IMR-90 (cell line): ENCODE measurements at regions not wholly inside any gene's neighbourhood (a gene's known extent, or its start where the extent isn't known, plus 50 kb on each side); places are given as distances from the start of the nearest gene placed in this dataset.

Source experiments
- ATAC-seq: fragments of 200-7000 bp; cut with Tn5 transposase; 2 replicates; pipeline ENCODE4 v1.9.1; 2020; ENCODE audit warnings: low read depth, mild to moderate bottlenecking, moderate library complexity
- BruUV-seq: library from RNA; stranded (reverse); fragments of 400-500 nt; replicated peaks from 2 replicates; lab custom pipeline; 2021; lab: Mats Ljungman, UMichigan
- CTCF ChIA-PET: fragments of 300-600 bp; formaldehyde crosslinking; extraction: SDS; loops from one replicate; lab custom pipeline; 2021; ENCODE audit warnings: antibody characterized with exemption; lab: Yijun Ruan, JAX
- POLR2A ChIA-PET: fragments of 300-600 bp; sonication (Branson Sonifier 250); formaldehyde crosslinking; loops from one replicate; lab custom pipeline; 2022; ENCODE audit warnings: antibody characterized with exemption; ENCODE audit not compliant: unreplicated experiment; lab: Charles Lee
- DNase-seq: peaks from one replicate; pipeline ENCODE4 v3.0.0; 2013
- H2AFZ ChIP-seq: replicated peaks from 2 replicates; pipeline ENCODE3; 2013; ENCODE audit warnings: low read length, mild to moderate bottlenecking; ENCODE audit not compliant: poor library complexity
- H2AK5ac ChIP-seq: 2 replicates; pipeline ENCODE4 v1.6.1; 2013; ENCODE audit warnings: low read depth, low read length, inconsistent platforms
- H2AK9ac ChIP-seq: replicated peaks from 2 replicates; pipeline ENCODE3; 2013; ENCODE audit warnings: mild to moderate bottlenecking, low read depth, low read length, moderate library complexity; ENCODE audit not compliant: poor library complexity
- H2BK120ac ChIP-seq: 2 replicates; pipeline ENCODE4 v1.6.1; 2013; ENCODE audit warnings: low read depth, low read length, inconsistent platforms
- H2BK15ac ChIP-seq: 3 replicates; pipeline ENCODE4 v1.6.1; 2013; ENCODE audit warnings: low read depth, low read length, inconsistent platforms
- H2BK20ac ChIP-seq: 2 replicates; pipeline ENCODE4 v1.6.1; 2013; ENCODE audit warnings: low read depth, mild to moderate bottlenecking, inconsistent platforms, low read length, moderate library complexity
- H2BK5ac ChIP-seq: 2 replicates; pipeline ENCODE4 v1.6.1; 2013; ENCODE audit warnings: mild to moderate bottlenecking, low read depth, low read length, inconsistent platforms; ENCODE audit not compliant: poor library complexity, severe bottlenecking
- H3K14ac ChIP-seq: replicated peaks from 2 replicates; pipeline ENCODE4 v1.6.1; 2013; ENCODE audit warnings: low read depth, low read length, inconsistent platforms
- H3K18ac ChIP-seq: 2 replicates; pipeline ENCODE4 v1.6.1; 2013; ENCODE audit warnings: low read depth, low read length, control low read depth
- H3K23ac ChIP-seq: 2 replicates; pipeline ENCODE4 v1.6.1; 2013; ENCODE audit warnings: low read depth, low read length, inconsistent platforms
- H3K27ac ChIP-seq: 2 replicates; pipeline ENCODE4 v1.5.1; 2013; ENCODE audit warnings: mild to moderate bottlenecking, control low read depth, low read length; ENCODE audit not compliant: insufficient read depth
- H3K27me3 ChIP-seq: 2 replicates; pipeline ENCODE4 v1.6.1; 2013; ENCODE audit warnings: low read length; ENCODE audit not compliant: control insufficient read depth, insufficient read depth
- H3K36me3 ChIP-seq: 2 replicates; pipeline ENCODE4 v1.6.1; 2013; ENCODE audit warnings: low read length, mixed read lengths; ENCODE audit not compliant: control insufficient read depth, insufficient read depth
- H3K4ac ChIP-seq: 2 replicates; pipeline ENCODE4 v1.6.1; 2013; ENCODE audit warnings: low read depth, low read length, inconsistent platforms
- H3K4me1 ChIP-seq: 2 replicates; pipeline ENCODE4 v1.6.1; 2013; ENCODE audit warnings: low read length, mixed read lengths; ENCODE audit not compliant: control insufficient read depth, insufficient read depth
- H3K4me2 ChIP-seq: 2 replicates; pipeline ENCODE4 v1.6.1; 2013; ENCODE audit warnings: low read depth, mild to moderate bottlenecking, control low read depth, low read length, moderate library complexity
- H3K4me3 ChIP-seq: 2 replicates; pipeline ENCODE4 v1.5.1; 2013; ENCODE audit warnings: low read depth, mild to moderate bottlenecking, control low read depth, low read length, moderate library complexity; ENCODE audit not compliant: insufficient read depth
- H3K56ac ChIP-seq: 2 replicates; pipeline ENCODE4 v1.6.1; 2013; ENCODE audit warnings: low read length, inconsistent platforms; ENCODE audit not compliant: insufficient read depth; ENCODE audit errors: extremely low read depth
- H3K79me1 ChIP-seq, 2 experiments: 2 replicates each; pipeline ENCODE4 v1.6.1; 2013; ENCODE audit warnings: low read length in 2 of 2, inconsistent platforms in 1 of 2, low read depth in 1 of 2
- H3K9ac ChIP-seq: 2 replicates; pipeline ENCODE4 v1.6.1; 2013; ENCODE audit warnings: low read depth, low read length, control low read depth
- H3K9me1 ChIP-seq: 2 replicates; pipeline ENCODE4 v1.6.1; 2013; ENCODE audit warnings: low read length, inconsistent platforms; ENCODE audit not compliant: insufficient read depth
- H3K9me3 ChIP-seq: 2 replicates; pipeline ENCODE4 v1.6.1; 2013; ENCODE audit warnings: low read length; ENCODE audit not compliant: control insufficient read depth, insufficient read depth
- H4K20me1 ChIP-seq: 2 replicates; pipeline ENCODE4 v1.6.1; 2013; ENCODE audit warnings: low read length, inconsistent platforms; ENCODE audit not compliant: insufficient read depth
- H4K5ac ChIP-seq: 2 replicates; pipeline ENCODE4 v1.6.1; 2013; ENCODE audit warnings: mild to moderate bottlenecking, low read depth, low read length, control low read depth
- H4K8ac ChIP-seq, 2 experiments: 2 replicates each; pipeline ENCODE4 v1.6.1; 2013; ENCODE audit warnings: low read depth in 2 of 2, low read length in 2 of 2, control low read depth in 1 of 2, inconsistent platforms in 1 of 2
- H4K91ac ChIP-seq: 2 replicates; pipeline ENCODE4 v1.6.1; 2013; ENCODE audit warnings: low read depth, low read length, inconsistent platforms; ENCODE audit not compliant: insufficient read depth
- BHLHE40 ChIP-seq: fragments of 150-350 bp; IDR thresholded peaks from 2 replicates; pipeline ENCODE4 v1.6.1; 2016; ENCODE audit warnings: mild to moderate bottlenecking, low read depth, low read length
- CEBPB ChIP-seq: IDR thresholded peaks from 2 replicates; pipeline ENCODE4 v1.6.1; 2012; ENCODE audit warnings: low read depth, low read length, improper control_type of control experiment
- CHD1 ChIP-seq: IDR thresholded peaks from 2 replicates; pipeline ENCODE4 v1.6.1; 2012; ENCODE audit warnings: low read depth, low read length, improper control_type of control experiment
- CTCF ChIP-seq: conservative IDR thresholded peaks from 2 replicates; pipeline ENCODE4 v1.5.1; 2012; ENCODE audit warnings: mild to moderate bottlenecking, low read depth, low read length, improper control_type of control experiment
- FOS ChIP-seq: fragments of 150-350 bp; IDR thresholded peaks from 2 replicates; pipeline ENCODE4 v1.6.1; 2016; ENCODE audit warnings: low read depth, low read length
- MAFK ChIP-seq: IDR thresholded peaks from 2 replicates; pipeline ENCODE4 v1.6.1; 2012; ENCODE audit warnings: low read depth, low read length, improper control_type of control experiment
- MAZ ChIP-seq: IDR thresholded peaks from 2 replicates; pipeline ENCODE4 v1.6.1; 2012; ENCODE audit warnings: low read depth, mild to moderate bottlenecking, low read length, improper control_type of control experiment, moderate library complexity, borderline replicate concordance
- MXI1 ChIP-seq: IDR thresholded peaks from 2 replicates; pipeline ENCODE4 v1.6.1; 2012; ENCODE audit warnings: low read depth, mild to moderate bottlenecking, low read length, moderate library complexity, borderline replicate concordance
- NFE2L2 ChIP-seq: fragments of 150-350 bp; IDR thresholded peaks from 2 replicates; pipeline ENCODE4 v1.6.1; 2016; ENCODE audit warnings: low read depth, mild to moderate bottlenecking, low read length
- POLR2A ChIP-seq: IDR thresholded peaks from 2 replicates; pipeline ENCODE4 v1.6.1; 2012; ENCODE audit warnings: mild to moderate bottlenecking, low read depth, low read length
- RAD21 ChIP-seq: IDR thresholded peaks from 2 replicates; pipeline ENCODE4 v1.6.1; 2012; ENCODE audit warnings: low read length, improper control_type of control experiment
- RCOR1 ChIP-seq: IDR thresholded peaks from 2 replicates; pipeline ENCODE4 v1.6.1; 2012; ENCODE audit warnings: mild to moderate bottlenecking, low read length, improper control_type of control experiment; ENCODE audit not compliant: insufficient replicate concordance
- RFX5 ChIP-seq: IDR thresholded peaks from 2 replicates; pipeline ENCODE4 v1.8.0; 2012; ENCODE audit warnings: low read depth, mild to moderate bottlenecking, low read length, moderate library complexity
- SMC3 ChIP-seq: fragments of 150-350 bp; IDR thresholded peaks from 2 replicates; pipeline ENCODE4 v1.6.1; 2016; ENCODE audit warnings: low read depth, mild to moderate bottlenecking, antibody characterized with exemption, low read length, moderate library complexity
- USF2 ChIP-seq: fragments of 150-350 bp; IDR thresholded peaks from 2 replicates; pipeline ENCODE4 v1.6.1; 2017; ENCODE audit warnings: mild to moderate bottlenecking, antibody characterized with exemption, low read length, low read depth
- dilution Hi-C: fragments of 300-500 bp; cut with HindIII; formaldehyde crosslinking; loops from one replicate; pipeline ENCODE4 v1.14.3; 2018; ENCODE audit warnings: low sequenced_read_pairs; ENCODE audit not compliant: unreplicated experiment
- in situ Hi-C: fragments of 300-500 bp; cut with MboI; formaldehyde crosslinking; loops from 3 replicates; pipeline ENCODE4 v1.14.3; 2019; ENCODE audit warnings: low sequenced_read_pairs, inconsistent platforms, mixed read lengths
- intact Hi-C: fragments of 100-400 bp; cut with micrococcal nuclease; formaldehyde crosslinking; loops from 2 replicates; pipeline ENCODE4 v1.10.0; 2022
- TF ChIP-seq, protein P1 (sequence below): fragments of 150-350 bp; IDR thresholded peaks from 2 replicates; pipeline ENCODE4 v1.6.1; 2016; ENCODE audit warnings: low read depth, mild to moderate bottlenecking, low read length, moderate library complexity, borderline replicate concordance

DNA sequence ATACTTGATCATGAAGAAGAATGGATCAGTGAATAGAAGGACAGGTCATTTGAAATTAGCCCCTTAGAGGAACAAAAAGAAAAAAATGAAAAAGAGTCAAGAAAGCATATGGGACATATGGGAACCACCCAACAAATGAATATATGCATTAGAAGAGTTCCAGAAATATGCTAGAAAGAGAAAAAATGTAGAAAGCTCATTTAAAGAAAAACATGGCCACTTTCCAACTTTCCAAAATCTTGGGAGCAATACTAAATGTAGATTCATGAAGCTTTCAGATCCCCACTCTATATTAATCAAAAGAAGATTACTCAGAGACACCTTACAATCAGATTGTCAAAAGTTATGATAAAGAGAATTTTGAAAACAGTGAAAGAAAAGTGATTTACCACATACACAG is 334.8 kb upstream of the NMUR2 start:
- Histone ChIP-seq H3K27ac (no peak overlapping the region), H3K4ac (no peak overlapping the region), H3K36me3 (no peaks in the 10 kb centered on the region), H3K4me3 (no peak overlapping the region), H3K23ac (no peak overlapping the region), H2BK5ac (no peak overlapping the region), H3K56ac (no peak overlapping the region), H3K18ac (no peak overlapping the region), H4K91ac (no peak overlapping the region), H3K79me1 (no peaks in the 10 kb centered on the region), H2BK15ac (no peak overlapping the region), H3K4me2 (no peak overlapping the region), H4K20me1 (no peaks in the 10 kb centered on the region), H3K4me1 (no peaks in the 10 kb centered on the region), H2BK20ac (no peak overlapping the region), H4K5ac (no peak overlapping the region), H4K8ac (no peak overlapping the region), H3K27me3 (no peaks in the 10 kb centered on the region), H3K9ac (no peak overlapping the region), H2AK9ac (no peak overlapping the region), H3K9me3 (peaks cover 12% of the 10 kb centered on the region), H2AK5ac (no peak overlapping the region), H3K9me1 (no peaks in the 10 kb centered on the region), H3K14ac (no peak overlapping the region), H2AFZ (no peak overlapping the region), H2BK120ac (no peak overlapping the region)
- CTCF ChIA-PET = no interaction called here
- dilution Hi-C loops (no loop called here), in situ Hi-C loops (no loop called here), intact Hi-C loops (no loop called here)
- TF ChIP-seq MAFK = no peak
- no peak for TF ChIP-seq USF2
- no peak for TF ChIP-seq RCOR1
- TF ChIP-seq MXI1 = no peak
- no peak for TF ChIP-seq FOS
- TF ChIP-seq, protein P1, sequence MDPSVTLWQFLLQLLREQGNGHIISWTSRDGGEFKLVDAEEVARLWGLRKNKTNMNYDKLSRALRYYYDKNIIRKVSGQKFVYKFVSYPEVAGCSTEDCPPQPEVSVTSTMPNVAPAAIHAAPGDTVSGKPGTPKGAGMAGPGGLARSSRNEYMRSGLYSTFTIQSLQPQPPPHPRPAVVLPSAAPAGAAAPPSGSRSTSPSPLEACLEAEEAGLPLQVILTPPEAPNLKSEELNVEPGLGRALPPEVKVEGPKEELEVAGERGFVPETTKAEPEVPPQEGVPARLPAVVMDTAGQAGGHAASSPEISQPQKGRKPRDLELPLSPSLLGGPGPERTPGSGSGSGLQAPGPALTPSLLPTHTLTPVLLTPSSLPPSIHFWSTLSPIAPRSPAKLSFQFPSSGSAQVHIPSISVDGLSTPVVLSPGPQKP = no peak
- TF ChIP-seq CEBPB = no peak
- TF ChIP-seq POLR2A = no peak
- TF ChIP-seq RFX5 = no peak
- no peak for TF ChIP-seq MAZ
- no peak for TF ChIP-seq CHD1
- TF ChIP-seq NFE2L2 = no peak
- TF ChIP-seq BHLHE40 = no peak
- no peak for TF ChIP-seq SMC3
- TF ChIP-seq RAD21 = no peak
- no peak for TF ChIP-seq CTCF
- POLR2A ChIA-PET = no interaction called here
- no peak for ATAC-seq
- no peak for DNase-seq
- no TSS peak for BruUV-seq
